Fibroblast of the conjunctiva (primary cell): ENCODE measurements at regions not wholly inside any gene's neighbourhood (a gene's known extent, or its start where the extent isn't known, plus 50 kb on each side); places are given as distances from the start of the nearest gene placed in this dataset.
A peak's percentile ranks its signal among the peaks of the same experiment; 100 is the strongest.
"Not testable (repeated sequence)": the region's sequence is repeated elsewhere in the genome, so short reads cannot be mapped to it uniquely, and the experiment has no call there.

Experiments used
- DNase-seq: peaks from one replicate; pipeline ENCODE4 v3.0.0-alpha.2; 2010; ENCODE audit warnings: low read depth

DNA sequence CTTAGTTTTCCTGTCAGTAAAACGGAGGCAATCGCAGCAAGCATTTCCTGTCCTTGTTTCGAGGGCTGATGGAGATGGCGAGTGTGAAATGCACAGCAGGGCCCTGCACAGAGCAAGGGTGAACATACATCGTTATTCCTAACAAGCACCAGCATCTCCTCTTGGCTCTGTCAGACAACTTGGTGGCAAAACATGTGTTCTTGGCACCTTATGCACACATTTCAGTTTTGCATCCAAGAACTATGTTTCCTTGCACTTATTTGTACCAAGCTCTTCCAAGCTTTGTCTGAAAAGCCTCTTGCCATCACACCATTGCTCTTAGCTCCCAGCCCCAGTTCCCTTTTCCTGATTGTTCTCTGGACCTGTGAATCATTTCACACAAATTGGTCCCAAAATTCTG is 132.9 kb upstream of the GRB10 start:
- no peak for DNase-seq

GRCh38 chr7:50914460-50914859 is 131.8 kb upstream of the GRB10 start:
- no peak for DNase-seq

- DNase-seq, result no peak
Measured at GRCh38 chr7:50908628-50909290, 126.1 kb upstream of the GRB10 start.

DNA sequence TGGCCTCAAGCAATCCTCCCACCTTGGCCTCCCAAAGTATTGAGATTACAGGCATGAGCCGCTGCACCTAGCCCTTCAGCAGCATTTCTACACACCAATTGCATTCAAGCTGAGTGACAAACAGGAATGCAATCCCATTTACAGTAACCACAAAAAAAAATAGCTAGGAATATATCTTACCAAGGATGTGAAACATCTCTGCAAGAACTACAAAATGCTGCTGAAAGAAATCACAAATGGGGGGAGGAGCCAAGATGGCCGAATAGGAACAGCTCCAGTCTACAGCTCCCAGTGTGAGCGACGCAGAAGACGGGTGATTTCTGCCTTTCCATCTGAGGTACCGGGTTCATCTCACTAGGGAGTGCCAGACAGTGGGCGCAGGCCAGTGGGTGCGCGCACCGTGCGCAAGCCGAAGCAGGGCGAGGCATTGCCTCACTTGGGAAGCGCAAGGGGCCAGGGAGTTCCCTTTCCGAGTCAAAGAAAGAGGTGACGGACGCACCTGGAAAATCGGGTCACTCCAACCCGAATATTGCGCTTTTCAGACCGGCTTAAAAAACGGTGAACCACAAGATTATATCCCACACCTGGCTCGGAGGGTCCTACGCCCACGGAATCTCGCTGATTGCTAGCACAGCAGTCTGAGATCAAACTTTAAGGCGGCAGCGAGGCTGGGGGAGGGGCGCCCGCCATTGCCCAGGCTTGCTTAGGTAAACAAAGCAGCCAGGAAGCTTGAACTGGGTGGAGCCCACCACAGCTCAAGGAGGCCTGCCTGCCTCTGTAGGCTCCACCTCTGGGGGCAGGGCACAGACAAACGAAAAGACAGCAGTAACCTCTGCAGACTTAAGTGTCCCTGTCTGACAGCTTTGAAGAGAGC is 116.1 kb upstream of the GRB10 start:
- not testable (repeated sequence) for DNase-seq

GRCh38 chr7:50887061-50887460 is 104.4 kb upstream of the GRB10 start:
- DNase-seq, result not testable (repeated sequence)

- no peak for DNase-seq
Measured at GRCh38 chr7:50872437-50872836, 89.7 kb upstream of the GRB10 start.

DNA sequence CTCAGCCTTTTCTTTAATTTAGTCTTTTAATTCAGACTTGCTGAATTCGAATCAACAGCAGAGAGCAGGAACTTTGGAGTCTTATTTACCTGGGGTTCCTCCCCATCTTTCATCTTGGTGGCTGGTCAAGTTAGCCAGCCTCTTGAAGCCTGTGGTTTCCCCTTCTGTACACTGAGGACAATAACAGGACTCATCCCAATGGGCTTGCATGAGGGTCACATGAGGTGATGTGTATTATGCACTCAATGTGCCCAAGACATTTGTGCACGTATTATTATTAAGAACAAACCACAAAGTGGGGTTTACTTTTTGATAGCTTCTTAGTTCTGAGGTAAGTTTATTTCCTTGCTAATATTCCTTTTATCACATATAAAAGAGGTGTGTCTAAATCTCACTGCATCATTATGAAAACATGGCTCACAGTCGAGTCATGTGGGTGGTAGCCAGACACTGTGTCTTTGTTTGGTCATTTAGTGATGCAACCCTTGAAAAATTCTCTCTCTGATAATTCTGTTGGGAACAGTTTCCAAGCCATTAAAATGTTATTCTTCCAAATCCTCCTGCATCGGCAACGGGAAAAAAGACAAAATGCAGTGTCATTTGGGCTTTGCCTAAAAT is 86.5 kb upstream of the GRB10 start:
- peak; percentile 36 for DNase-seq

GRCh38 chr7:50868426-50869100 is 85.9 kb upstream of the GRB10 start:
- DNase-seq, result no peak

DNA sequence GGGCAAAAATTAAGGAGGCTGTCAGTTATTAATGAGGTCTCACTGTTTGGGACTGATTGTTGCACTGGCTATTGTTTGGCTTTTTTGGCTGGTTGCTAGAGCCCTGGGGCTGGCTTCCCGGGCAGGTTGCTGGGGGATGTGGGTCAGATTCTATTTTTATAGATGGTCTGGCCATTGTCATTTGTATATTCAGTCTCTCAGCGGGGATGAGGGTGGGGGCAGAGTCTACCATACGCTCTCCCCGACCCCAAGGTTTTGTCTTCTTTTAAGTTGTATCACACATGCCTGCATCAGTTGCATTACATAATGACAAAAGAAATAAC is 84.3 kb upstream of the GRB10 start:
- DNase-seq, result no peak

DNA sequence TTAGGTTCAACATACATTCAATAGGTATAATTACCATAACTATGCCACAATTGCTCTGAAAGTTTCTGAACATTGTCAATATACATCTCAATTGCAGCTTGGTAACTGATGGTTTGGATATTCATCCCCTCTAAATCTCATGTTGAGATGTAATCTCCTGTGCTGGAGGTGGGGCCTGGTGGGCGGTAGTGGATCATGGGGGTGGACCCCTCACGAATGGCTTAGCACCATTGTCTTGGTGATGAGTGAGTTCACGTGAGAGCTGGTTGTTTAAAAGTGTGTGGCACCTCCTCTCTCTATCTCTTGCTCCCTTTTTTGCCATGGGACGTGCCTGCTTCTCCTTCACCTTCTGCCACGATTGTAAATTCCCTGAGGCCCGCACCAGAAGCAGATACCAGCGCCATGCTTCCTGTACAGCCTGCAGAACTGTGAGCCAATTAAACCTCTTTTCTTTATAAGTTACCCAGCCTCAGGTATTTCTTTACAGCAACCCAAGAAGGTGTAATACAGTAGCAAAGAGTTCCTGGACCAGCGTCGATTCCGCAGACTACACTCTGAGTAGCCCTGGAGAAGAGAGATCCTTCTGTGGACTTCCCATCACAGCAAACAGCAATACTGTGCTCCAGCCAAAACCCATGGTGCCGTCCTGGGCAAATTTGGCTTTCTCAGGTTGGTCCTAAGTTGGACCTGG is 83.8 kb upstream of the GRB10 start:
- DNase-seq, result no peak

GRCh38 chr7:50865450-50865849 is 82.8 kb upstream of the GRB10 start:
- no peak for DNase-seq

- DNase-seq, result no peak
Measured at GRCh38 chr7:50864694-50865093, 82.0 kb upstream of the GRB10 start.

GRCh38 chr7:50863053-50863452 is 80.4 kb upstream of the GRB10 start:
- DNase-seq, result no peak

DNA sequence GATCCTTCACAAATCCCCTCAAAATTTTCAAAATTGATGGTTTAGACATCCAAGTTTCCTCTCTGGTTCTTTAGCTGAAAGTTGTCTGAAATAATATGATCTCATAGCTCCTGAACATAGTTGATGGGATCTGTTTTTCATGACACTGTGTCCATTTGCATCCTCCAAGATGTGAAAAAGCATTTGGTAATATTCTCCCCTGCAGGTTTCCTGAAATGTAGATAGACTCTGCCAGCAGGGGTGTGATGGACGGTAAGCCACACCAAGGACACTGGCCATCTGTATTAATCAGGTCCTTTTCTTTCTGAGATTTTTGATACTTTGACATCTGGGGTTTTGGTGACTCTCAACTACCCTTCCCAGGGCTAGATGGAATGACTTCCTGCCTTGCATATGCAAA is 79.6 kb upstream of the GRB10 start:
- DNase-seq, result no peak

DNA sequence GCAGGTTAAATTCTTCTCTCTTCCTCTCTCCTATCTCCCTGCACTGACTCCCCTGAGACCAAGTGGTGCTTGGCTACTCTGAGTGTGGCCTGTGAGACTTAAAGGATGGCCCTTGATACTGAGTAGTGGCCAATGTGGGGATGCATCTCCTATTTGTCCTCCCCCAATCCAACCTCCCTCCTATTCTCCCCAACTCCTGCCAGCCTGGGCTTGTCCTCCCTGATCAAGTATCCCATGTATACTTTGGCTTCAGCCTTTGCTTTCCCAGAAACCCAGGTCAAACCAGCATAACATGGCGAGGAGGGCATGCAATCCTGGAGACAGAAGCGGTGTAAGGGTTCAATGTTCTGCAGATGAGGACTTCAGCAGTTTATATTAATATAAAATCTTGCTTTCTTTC is 77.9 kb upstream of the GRB10 start:
- DNase-seq, result no peak

- no peak for DNase-seq
Measured at GRCh38 chr7:50860174-50860573, 77.5 kb upstream of the GRB10 start.

- no peak for DNase-seq
Measured at GRCh38 chr7:50858528-50859245, 76.0 kb upstream of the GRB10 start.

DNA sequence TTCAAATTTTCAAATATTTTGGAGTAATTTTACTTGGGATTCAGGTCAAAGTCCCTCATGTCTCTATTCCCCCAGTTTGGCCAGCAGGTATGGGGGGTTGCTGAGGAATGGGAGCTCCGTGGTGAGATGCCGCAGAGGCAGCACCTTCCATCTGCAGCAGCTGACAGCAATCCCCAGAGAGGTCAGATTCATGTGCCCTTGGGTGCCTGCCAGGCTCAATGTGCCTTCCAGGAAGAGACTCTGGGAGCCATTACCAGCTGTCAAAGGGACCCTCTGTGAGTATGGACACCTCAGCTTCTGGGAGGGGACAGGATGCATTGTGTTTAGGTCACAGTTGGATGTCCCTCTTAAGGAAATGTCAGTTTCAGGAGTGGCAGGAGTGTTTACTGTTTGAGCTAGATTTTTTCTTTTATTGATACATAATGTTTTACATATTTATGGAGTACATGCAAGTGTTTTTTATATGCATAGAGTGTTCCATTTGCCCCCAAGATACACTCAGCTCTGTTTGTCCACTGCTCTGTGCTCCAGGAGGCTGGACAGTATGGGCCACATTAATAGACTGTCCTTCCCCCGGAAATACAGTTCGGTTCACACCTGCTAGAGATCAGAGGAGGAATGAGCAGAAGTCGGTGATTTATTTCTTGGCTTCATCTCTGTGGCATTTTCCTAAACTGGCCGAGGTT is 75.3 kb upstream of the GRB10 start:
- no peak for DNase-seq

DNA sequence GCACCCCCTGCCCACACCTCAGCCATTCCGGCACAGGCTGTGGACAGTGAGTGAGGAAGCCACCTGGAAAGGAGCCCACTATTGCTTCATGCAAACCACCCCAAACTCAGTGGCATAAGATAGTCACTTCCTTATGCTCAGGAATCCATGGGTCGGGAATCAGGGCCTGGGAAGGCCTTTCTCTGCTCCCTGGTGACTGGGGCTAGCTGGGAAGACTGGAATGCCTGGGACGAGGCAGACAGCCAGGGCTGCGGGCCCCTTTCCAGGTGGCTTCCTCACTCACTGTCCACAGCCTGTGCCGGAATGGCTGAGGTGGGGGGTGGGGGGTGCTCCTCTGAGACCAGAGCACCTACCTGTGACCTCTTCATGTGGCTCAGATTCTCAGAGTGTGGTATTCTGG is 74.1 kb upstream of the GRB10 start:
- DNase-seq, result no peak

GRCh38 chr7:50856231-50856630 is 73.5 kb upstream of the GRB10 start:
- DNase-seq, result no peak

DNA sequence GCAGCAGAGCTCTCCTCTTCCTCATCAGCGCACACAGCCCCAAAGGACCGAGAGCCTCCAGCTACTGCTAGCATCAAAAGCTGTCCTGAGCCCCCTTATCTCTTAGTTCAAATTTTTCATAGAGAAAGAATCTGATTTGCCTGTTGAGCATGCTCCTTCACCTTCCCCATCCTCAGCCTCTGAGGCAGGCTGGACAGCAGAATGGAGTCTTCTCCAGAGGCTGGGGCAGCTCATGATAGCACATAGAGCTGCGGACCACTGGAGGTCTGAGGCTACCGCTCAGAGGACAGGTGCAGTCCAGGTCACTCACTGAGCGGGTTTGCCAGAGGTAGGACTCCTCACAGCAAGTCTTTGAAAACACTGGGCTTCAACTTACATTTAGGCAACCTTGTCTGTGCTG is 72.8 kb upstream of the GRB10 start:
- DNase-seq, result no peak
